ENCODE measurements at regions not wholly inside any gene's neighbourhood (a gene's known extent, or its start where the extent isn't known, plus 50 kb on each side); places are given as distances from the start of the nearest gene placed in this dataset.

- TF ChIP-seq CTCF (IDR thresholded peaks at IDR 0.05; ENCODE audit: insufficient read depth, low read depth, low read length) (no peak), EZH2 (IDR thresholded peaks at IDR 0.05; ENCODE audit: insufficient read depth, low read length) (no peak)
These were observed 349.0 kb downstream of the CTTN start for GRCh38 chr11:70747285-70747684.
